Forelimb muscle (tissue), 1 donor: ENCODE measurements at regions not wholly inside any gene's neighbourhood (a gene's known extent, or its start where the extent isn't known, plus 50 kb on each side); places are given as distances from the start of the nearest gene placed in this dataset.

Source experiments
- DNase-seq: peaks from one replicate; pipeline ENCODE4 v3.0.0-alpha.2; 2013; ENCODE audit warnings: low read depth

DNA sequence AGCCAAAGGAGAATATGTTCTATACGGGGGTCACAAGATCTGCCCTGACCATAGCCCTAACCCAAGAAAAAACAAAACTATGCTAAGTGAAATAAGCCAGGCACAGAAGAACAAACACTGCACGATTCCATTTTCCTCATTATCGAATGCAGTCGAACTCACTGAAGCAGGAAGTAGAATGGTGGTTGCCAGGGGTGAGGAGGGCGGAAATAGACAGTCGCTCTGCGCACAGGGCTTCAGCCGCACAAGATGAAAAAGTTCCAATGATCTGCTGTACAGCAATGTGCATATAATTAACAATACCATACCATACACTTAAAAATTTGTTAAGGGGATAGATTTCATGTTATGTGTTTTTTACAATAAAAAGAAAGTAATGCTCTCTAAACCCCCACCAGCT is 257.7 kb downstream of the TXNL1 start:
- no peak for DNase-seq

DNA sequence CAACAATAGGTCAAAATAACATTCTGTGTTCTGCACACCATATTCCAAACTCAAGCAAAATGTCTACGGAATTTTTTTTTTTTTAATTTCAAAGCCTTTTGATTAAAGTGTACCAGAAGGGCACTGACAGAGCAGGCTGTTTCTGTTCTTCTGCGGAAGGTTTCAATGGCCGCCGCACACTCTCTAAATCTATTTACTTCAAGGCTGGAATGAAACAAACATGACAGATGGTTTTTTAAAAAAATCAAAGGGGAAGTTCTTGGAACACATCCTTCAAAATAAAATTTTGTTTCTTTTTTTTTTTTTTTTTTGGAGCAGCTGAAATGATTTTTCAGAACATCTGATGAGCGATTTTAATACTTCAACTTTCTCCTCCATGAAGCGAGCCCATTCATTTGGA is 259.1 kb downstream of the TXNL1 start:
- DNase-seq, result no peak

DNA sequence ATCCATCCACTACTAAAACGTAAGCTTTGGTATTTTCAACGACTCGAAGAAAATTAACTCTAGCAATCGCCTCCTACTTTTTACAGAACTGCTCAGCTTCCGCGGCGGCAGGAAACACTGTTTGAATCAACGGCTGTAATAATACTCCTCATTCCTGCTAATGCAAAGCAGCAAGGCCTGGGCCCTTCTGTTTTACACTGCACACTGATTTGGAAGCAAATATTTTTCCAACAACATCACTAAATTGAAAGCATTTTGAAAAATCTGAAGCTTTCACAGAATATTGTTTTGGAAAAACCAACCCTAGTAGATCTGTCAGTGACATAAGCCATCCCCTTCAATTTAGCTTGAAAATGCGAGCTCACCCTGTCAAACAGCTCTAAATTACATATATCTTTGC is 261.2 kb downstream of the TXNL1 start:
- no peak for DNase-seq

DNA sequence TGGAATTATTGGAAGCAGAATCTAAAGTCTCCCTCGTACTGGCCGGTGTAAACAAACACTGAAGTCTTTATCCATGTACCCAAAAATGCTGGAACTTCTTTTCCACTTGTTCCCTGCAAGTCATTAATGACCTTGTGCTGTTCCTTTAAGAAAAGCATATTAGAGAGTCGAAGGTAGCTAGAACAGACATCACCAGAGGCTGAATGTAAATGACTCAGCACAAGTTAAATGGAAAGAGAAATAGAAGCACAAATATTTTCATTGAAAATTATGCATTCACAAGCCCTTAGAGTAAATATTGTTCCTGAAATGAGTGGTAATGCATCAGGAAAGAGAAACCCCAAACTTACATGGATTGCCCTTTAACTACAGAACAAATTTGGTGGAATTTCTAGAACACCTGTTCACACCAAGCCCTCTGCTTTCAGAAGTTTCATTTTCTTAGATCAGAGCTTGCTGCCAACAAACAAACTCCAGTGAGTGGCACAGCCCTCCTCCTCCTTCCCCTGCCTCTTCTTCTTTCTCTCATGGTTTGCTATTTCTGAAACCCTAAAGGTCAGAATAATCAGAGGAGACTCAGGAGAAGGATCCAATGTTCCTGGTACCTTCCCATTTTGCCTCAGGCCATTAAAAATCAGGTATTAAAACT is 264.3 kb downstream of the TXNL1 start:
- DNase-seq, result no peak

DNA sequence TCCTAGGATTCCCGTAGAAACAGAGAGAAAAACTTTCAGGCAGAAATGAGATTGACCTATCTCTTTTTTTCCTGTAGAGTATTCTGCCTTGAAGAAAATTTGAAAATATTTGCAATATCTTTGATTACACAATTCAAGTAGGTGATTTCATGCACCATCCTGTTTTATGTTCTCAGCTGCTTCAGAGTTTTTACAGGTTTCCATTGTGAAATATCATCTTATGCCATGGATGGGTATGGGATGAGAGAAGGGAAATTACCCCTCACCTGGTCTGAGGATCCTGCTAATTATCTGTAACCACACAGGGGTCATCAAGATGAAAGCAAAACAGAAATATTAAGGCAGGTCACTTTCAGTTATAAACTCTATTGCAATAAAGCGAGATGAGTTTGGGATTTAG is 264.8 kb downstream of the TXNL1 start:
- DNase-seq, result no peak

DNA sequence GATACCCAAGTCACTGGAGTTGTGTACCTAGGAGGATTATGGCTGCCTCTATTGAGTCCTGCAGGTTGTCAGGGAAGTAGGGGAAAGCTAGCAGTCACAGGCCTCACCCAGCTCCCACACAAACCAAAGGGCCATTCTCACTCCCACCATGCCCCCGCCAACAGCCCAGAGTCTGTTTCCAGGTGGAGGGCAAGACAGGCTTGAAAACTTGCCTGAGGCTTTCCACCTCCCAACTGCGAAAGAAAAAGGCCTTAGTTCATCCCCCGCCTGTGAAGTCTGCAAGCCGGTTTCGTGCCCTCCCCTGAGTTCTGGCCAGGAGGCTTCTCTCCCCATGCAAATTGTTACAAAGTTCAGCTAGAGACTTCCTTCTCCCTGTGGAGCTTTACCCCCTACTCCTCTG is 270.3 kb downstream of the TXNL1 start:
- no peak for DNase-seq

DNA sequence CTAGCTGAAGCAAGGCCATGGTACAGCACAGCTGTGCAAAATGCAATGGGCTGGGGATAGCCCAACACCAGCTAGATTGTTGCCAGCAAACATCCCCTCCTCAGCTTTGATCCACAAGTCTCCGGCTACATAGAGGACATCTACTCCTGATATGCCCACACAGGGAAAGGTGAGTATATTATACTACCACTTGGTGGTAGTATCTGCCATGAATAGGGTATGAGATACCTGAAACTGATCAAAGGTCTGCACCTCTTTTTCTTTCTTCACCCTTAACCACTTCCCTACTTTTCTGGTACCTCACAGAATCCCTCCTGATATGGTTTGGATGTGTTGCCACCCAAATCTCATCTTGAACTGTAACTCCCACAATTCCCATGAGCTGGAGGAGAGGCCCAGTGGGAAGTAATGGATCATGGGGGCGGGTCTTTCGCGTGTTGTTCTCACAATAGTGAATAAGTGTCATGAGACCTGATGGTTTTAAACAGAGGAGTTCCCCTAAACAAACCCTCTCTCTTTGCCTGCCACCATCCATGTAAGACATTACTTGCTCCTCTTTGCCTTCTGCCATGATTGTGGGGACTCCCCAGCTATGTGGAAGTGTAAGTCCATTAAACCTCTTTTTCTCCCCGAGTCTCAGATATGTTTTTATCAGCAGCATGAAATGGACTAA is 279.6 kb downstream of the TXNL1 start:
- DNase-seq, result no peak

DNA sequence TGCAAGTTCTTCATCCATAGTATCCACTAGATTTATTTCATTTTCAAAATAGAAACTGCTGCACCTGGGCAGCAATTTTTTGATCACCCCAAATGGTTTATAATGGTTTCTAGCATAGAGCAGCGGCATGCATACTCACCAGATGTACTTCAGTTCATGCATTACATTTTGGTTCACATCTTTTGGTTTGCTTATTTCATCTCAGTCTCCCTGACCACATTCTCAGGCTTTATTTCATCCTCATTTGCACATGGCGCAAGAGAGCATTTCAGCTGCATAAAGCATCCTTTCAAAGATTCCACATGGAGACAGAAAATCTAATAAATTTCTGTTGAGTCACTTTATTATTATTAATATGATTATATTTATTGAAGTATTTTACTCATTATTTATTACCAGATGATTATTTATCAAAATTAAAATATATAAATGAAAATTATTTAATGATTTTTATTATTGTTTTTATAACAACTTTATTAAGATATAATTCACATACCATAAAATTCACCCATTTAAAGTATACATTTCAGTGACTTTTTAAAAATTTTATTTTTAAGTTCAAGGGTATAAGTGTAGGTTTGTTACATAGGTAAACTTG is 284.6 kb downstream of the TXNL1 start:
- no peak for DNase-seq

DNA sequence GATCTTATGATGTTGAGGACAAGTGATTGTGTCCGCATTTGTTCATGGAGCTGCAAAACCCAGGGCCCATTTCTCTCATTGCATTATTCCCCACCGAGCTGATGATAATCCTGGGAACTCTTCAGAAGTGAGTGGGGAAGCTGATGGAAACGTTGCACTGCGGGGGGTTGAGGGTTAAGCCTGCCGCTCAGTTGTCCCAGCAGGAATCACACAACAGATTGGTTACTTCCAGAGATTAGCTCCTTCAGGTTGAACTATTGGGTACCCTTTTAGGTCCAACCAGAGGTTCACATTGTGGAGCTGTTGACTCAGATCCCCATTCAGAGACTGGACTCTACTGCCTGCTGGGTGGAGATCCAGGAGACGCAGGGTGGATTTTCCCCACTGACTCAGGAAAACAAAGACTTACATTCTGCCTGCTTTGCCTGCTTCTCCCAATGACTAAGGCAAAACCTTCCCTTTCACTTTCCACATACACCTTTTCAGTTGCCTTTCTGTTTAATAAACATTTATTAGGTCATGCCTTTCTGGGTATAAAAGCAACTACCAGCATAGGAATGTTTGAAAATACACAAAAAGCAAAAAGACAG is 286.4 kb downstream of the TXNL1 start:
- no peak for DNase-seq

DNA sequence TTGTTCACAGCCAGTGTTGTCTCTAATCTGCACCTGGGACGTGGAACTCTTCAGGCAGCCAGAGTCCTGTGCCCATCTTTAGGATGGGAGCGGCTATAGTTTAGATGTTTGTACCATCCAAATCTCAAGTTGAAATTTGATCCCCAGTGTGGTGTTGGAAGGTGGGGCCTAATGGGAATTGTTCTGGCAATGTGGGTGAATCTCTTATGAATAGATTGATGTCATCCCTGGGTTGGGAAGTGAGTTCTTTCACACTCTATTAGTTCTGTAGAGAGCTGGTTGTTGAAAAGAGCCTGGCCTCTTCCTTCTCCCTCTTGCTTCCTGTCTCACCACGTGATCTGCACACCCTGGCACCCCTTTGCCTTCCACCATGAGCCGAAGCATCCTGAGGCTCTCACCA is 300.9 kb downstream of the TXNL1 start:
- no peak for DNase-seq

DNA sequence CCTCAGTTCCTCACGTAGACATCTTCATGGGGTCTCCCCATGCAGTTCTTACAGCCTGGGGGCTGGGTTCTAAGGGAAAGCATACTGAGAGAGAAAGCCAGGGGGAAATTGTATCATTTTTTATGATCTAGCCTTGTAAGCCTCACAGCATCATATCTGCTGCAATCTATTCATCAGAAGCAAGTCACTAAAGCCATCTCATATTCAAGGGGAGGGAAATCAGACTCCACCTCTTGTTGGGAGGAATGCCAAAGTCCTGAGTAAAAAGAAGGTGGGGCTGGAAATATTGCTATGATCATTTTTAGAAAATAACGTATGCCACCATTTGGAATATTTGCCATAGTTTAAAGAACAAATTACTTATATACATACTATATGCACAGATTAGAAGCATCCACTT is 304.6 kb downstream of the TXNL1 start:
- DNase-seq, result no peak

DNA sequence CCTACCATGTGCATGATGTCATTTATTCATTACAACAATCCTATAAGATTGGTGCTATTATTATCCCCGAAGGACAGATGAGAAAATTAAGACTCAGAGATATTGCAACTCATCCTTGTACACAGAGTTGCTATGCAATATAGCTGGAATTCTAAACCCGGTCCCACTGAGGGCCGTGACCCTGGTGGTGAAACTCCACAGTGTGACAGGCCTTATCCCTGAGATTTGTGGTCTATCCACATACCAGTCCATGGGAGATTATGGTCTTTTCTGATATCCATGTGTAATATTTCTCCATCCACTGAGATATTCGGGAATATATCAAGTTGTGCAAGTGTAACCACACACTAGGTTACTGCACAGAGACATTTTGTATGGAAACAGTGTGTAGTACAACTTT is 305.2 kb downstream of the TXNL1 start:
- DNase-seq, result no peak

DNA sequence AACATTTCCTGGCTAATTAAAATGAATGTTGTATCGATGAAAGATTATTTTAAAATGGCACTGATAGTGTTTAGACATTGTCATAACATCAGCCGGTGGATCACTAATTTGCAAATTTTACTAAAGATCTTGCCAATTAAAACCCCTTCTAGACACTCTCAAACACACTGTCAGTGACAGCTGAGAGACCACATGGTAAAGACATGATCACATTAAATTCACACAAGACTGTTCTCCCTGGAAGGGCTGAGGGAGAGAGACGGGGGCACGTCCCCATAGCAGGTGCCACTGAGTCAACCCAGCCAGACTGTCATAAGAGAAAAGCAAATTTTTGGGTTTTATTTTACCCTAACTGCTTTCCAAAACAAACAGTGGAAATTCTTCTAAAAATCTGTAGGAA is 306.0 kb downstream of the TXNL1 start:
- DNase-seq, result no peak

DNA sequence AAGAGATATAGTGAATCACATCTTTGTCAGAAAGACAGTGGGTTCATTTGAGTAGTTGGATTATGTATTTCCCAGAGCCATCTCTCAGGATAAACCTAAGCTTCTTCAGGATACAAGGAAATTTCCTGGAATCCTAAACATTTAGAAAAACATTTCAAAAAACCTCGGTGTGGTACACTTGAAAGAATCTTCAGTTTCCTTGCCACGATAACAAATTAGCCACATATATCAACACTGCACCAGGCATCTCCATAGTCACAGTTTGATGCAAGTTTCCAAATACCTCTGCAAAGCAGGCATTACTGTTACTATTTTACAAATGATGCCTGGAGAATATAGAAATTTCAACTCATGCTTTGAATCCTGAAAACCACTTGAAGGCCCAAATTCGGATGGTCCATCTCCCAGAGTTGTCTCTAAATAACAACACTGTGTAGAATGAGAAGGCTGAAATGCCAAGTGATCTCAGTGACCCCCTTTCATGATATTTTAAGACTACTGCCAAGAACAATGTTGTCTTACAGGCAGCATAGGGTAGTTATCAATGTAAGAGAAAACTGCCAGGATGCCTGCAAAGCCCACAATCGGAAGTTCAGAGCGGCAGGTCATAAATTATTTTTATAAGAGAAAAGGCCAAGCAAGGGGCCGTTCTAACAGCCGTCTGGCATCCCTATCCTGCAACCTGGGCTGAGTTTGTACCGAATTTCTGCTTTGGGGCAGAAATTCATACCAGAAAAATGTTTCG is 307.9 kb downstream of the TXNL1 start:
- DNase-seq, result no peak

DNA sequence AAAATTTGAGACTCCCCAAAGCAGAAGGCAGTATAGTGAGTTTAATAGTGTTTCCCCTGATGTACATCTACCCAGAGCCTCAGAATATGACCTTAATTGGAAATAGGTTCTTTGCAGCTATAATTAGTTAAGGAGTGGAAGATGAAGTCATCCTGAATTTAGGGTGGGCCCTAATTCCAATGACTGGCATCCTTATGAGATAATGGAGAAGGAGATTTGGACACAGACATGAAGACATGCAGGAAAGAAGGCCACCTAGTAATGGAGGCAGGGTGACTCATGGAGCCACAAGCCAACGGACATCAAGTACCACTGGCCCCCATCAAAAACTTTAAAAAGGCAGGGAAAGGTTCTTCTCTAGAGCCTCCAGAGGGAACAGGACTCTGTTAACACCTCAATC is 308.9 kb downstream of the TXNL1 start:
- DNase-seq, result no peak

DNA sequence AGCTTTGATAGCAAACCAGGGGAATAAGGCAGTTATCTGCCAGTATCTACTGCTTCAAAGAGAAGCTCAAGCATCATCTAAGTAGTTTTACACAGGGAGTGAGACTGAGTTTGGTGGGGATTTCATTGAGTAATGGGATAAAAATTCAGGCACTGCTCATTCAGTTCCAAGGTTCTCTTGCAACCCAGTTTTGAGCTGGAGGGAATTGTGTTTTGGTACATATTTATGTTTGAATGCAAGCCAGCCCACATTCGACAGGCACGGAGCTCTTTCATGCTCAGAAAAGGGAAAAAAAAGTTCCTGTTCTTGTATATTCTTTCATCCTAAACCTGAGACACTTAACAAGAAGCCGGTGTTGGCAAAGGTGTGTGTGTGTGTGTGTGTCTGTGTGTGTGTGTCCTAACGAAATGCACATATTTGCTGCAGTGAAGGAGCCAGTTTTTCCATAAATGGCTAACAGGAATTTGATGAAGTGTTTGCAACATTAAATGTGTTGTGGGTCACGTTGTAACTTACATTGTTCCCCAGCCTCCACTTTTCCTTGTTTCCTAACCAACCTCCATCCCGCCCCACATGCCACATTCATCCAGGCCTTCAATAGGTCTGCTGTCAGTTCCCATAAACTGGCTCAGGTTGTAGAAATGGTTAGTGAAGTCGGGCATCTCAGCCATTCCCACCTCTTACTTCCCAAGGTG is 311.1 kb downstream of the TXNL1 start:
- DNase-seq, result no peak

DNA sequence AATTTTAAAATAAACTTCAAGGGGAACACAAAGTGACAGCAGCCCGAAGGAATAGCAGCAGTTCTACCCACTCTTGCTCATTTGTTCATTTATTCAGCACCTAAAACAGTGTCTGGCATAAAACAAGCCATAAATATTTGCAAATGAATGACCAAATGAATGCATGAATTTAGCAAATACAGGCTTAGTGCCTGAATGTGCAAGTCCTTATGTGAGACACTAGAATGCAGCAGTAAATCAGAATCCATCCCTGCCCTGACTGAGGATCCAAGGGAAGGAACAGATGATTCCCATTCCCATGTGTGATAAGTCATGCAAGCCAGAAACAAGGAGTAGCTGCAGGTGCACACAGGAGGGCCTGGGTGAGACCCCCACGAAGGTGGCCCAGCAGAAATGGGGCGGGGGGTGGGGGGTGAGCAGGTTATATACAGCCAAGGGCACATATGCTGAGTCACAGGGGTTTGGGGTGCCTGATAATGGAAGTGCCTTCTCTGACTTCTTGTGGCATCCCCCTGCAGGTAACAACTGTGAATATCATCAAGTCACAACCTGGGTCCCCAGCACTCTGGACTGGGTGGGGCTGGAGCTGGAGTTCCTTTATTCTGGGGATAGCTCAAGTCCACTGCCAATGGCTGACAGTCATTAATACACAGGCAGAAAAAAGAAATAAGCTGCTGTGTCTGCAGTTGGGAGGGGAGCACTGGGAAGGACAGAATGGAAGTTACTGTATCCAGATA is 311.9 kb downstream of the TXNL1 start:
- no peak for DNase-seq

DNA sequence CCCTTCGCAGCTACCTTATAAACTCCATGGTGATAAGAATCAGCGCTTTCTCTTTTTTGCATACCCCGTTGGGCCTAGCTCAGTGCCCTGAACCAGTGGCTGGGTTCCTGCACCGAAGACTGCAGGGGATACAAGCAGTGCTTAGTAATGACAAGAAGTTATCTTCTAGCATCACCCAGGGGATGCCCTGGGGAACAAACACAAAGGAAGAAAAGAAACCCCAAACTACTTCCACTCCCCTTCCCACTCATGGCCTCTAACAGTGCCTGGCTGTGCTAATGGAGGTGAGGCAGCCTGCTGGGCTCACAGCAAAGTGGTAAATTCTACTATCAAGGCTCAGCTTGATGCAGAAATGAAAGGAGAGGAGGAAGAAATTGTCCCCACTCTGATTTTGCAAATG is 314.7 kb downstream of the TXNL1 start:
- DNase-seq, result no peak

DNA sequence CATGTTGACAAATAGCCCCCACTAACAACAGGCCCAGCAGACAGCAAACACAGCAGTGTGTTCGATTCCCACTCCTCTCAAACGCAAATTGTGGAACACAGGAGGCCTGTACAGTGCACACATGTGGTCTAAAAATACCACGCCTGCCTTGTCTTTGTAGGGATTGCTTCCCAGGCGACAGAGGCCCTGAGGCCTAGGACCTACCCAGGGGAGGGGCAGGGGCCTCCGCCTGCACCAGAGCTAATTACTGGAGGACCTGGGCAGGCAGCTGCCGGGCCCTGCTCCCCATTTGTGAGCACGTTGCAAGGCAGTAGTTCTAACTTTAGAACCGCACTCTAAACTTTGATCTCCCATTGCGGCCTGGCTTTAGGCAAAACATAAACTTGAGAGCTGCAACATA is 316.0 kb downstream of the TXNL1 start:
- DNase-seq, result no peak

DNA sequence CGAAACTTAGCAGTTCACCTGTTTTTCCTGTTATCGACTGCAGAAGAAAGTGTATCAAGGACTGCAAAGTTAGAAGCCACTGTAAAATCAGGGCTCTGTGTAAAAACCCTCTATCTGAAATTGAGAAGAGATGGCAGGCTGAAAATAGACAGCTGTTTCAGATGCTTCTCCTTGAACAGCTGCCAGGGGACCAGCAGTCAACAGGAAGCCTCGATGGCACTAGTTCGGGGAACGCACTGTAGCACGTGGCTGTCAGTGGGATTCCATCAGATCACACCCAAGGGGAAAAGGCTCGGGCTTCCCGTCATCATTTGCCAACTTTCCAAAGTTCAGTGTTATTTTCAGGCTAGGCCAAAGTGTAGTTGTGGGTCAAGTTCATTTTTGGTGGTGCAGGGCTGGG is 316.9 kb downstream of the TXNL1 start:
- DNase-seq, result no peak

DNA sequence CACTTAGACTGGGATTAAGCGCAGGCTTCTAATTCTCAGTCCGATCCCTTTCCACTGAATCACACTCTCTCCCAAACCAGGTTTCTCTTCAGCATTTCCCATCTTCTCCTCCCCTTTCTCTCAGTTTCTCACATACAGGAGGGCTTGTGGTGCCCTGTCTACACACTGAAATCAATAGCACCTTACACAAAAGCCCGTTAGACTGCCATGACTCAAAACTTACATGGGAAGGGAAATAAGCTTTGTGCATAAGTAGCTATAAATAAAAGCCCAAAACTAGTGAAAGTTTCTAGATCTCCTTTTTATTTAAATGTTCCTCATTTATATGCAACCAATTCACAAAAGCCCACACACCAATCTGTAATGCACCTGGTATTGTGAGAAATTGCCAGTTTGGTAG is 318.4 kb downstream of the TXNL1 start:
- DNase-seq, result no peak
